ENCODE measurements at regions not wholly inside any gene's neighbourhood (a gene's known extent, or its start where the extent isn't known, plus 50 kb on each side); places are given as distances from the start of the nearest gene placed in this dataset.

GRCh38 chr13:74210693-74211393 is 76.6 kb upstream of the KLF12 start:
- no peak for DNase-seq

DNA sequence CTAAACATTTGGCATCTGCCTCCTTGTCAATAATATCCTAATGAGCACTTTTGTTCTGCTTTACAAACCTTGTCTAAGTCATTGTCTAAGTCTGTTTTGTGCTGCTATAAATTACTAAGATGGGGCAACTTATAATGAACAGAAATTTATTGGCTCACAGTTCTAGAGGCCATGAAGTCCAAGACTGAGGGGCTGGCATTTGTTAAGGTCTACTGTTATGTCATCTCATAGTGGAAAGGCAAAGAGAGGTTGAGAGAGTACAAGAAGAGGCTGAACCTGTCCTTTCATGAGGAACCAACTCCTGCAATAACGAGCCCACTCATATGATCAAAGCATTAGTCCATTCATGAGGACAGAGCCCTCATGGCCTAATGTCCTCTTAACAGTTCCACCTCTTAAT is 72.7 kb upstream of the KLF12 start:
- no peak for DNase-seq

DNA sequence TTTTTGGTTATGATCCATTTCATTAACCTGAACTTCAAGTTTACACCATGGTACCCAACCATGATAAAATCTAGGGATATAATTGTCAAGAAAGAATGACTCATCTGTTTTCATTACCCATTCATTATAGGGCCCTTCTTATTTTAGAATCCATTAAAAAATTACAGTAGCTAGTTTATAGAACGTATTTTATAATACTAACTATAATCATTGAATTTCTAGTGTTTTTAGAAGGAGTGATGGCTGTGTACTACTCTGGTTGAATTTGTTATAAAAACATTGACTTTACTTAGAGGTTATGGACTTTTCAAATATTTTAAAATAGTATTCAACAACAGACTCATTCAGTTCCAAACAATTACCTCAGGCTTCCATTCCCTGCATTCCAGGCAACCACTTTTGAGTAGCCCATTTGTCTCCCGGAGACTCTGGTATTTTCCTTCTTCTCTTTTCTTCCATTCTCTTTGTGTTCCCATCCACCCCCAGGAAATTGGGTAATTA is 71.9 kb upstream of the KLF12 start:
- no peak for DNase-seq

DNA sequence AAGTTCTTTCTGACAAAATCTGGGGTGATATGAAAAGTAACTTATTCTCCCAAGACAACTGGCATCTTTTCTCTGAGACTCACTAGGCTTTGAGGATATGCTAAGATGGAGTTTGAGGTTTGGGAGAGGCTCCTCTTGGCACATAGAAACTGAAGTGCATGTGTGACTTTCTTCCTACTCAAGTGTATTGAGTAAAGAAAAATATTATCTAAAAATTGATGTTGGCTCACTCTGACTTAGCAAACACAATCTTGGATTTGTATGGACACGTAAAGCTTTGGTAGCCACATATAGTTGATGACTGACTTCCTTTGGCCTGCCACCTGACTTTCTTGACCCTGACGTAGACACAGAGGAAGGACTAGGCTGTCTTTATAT is 71.1 kb upstream of the KLF12 start:
- DNase-seq: no peak

- no peak for DNase-seq
These were observed 70.6 kb upstream of the KLF12 start for GRCh38 chr13:74204602-74205312.

- DNase-seq: no peak
These were observed 69.4 kb upstream of the KLF12 start for GRCh38 chr13:74203576-74203975.

DNA sequence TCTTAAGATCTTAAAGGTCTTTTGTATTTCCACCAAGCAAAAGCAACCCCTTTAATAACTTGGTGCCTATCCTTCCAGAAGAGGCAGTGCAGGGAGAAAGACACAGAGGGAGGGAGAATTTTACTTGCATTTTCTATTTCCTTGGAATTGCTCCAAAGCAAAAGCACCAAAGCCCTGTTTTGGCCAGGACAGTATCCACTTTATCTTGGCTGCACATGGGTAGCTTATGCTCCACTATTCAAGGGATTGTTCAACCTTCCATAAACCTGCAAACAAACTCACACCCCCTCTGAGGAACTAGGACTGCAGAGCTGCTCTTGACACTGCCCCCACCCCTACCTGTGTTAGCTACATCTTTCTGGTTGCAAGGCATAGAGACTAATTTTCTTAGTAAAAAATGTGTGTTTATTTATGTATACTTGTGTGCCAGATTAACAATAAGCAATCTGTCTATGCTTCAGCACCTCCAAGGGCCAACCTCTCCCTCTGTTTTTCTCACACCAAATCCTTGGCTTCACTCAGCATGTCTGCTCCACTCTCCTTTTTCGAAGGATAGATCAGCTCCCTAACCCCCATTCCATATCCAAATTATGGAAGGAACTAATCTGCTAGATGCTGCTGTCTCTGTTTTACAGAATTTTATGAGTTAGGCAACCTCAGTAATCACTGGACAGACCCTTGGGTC is 68.1 kb upstream of the KLF12 start:
- DNase-seq: no peak

DNA sequence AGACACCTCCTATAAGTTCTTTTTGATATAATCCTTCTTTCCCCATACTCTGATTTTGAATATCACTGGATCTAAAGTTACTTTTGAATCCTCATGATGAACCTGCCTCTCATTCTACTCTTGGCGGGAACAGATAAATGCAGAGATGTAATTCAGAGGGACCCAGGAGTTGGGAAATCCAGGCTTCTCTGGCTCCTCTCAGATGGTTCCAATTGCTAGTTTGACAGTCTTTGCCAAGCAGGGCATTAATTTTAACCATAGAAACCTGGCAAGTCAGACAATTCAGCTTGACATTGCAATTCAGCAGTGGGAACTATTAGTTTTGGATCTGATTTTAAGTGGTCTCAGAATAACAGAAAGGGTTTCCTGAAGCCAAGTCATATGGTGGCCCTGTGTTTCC is 67.3 kb upstream of the KLF12 start:
- DNase-seq: no peak

DNA sequence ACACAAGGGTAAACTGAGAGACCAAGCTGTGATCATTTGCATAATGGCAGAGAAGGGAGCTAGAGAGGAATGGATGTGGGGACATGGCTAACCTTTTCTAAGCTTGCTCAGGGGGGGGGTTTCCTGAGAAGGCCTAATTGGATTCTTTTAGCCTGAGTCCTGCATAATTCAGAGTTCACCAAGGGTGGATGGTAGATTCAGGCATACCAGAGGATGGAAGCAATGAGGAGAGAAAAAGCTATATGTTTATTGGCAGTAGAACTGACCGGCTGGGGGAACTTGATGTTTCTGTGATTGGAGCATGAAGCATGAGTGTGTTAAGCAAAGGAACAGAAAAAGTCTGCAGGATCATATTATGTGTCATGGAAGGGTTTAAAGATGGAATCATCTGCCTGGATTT is 65.9 kb upstream of the KLF12 start:
- no peak for DNase-seq

DNA sequence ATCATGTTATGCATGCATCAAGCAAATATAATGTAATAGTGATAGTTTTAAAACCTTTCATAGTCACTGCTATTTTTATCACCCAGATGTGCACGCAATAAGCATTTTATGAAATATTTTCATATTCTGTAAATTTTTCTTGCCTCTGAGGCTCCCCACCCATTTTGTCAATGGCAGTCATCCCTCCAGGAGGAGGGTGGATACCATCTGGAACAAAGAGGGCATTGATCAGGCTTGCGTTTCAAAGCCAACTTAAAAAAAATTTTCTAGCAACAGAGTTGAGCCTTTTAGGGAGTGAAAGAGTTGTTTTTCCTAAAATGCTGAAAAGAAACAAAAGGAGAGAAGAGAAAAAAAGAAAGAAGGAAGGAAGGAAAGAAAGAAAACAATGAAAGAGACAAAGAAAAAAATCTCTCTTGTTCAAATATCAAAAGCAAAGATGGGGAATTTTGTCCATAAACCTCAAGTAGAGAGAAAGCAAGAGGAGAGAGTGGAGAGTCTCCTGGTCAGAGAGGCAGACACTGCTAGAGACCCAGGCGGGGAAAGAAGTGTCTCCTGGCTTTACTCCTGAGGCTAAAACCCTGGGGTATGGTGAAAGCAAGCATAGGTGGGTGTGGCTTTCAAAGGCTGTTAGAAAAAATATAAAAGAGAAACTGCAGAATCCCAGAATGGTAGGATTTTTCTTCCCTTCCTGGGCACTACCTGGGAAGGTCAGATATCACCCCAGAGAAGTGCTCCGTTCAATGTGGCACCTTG is 63.6 kb upstream of the KLF12 start:
- DNase-seq: no peak

DNA sequence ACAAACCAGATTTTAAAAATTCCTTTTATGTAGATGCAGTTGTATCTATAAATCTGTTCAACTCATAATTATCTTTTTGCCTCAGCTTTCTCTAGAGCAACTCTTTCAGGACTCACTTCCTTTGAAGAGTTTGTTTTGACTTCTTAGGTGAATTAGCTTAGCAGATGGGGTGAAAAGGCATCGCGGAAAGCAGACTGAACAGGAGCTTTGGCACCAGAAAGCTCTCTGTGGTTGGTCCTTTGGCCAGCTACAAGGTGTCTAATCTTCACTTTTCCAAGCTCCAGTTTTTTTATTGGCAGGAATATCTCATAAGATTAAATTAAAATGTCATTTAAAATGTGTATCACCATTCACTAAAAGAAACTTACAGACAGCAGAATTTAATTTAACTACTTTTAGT is 60.6 kb upstream of the KLF12 start:
- DNase-seq: no peak

GRCh38 chr13:74193391-74193790 is 59.2 kb upstream of the KLF12 start:
- DNase-seq: no peak

- DNase-seq: no peak
These were observed 57.2 kb upstream of the KLF12 start for GRCh38 chr13:74191410-74191809.

DNA sequence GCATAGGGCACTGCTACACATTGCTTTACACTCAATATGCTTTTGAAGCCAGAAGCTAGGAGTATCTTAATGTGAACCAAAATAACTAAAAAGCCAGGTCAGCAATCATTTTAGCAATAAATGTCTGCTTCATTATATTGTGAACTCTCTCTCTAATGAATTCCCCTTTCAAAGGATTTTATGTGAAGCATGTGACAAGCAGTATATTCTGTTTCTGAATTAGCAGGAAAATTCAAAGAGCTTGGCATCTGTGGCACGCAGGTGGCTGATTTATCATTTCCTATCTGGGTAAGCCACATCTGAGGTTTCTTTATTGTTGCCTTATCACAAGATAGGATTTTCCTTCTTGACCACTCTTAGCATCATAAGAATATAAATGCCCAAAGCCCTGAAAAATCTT is 56.8 kb upstream of the KLF12 start:
- DNase-seq: no peak

DNA sequence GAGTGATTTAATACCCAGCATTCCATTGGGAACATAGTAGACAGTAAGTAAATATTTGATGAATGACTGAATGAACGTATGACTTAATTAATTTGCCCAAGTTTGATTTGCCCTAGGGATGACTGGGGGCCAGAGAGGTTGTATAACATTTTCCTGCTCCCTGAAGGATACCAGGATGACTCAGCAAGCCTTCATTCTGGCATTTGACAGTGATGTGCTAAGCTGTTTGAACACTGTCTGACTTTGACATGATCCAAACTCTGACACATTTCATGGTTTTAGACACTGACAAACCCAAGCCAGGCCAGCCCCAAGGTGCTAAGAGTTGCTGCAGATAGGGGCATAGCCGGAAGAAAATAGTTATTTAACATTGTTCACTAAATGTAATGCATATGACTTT is 53.4 kb upstream of the KLF12 start:
- DNase-seq: no peak

- no peak for DNase-seq
These were observed 50.1 kb upstream of the KLF12 start for GRCh38 chr13:74184283-74184682.

All from activated T-cell treated with anti-CD3 and anti-CD28 coated beads, Interleukin-2, amount 50 U/mL, for 1 hour (primary cell).